GM18868 (cell line): ENCODE measurements at regions not wholly inside any gene's neighbourhood (a gene's known extent, or its start where the extent isn't known, plus 50 kb on each side); places are given as distances from the start of the nearest gene placed in this dataset.

Source experiments
- ATAC-seq: cut with Tn5 transposase; IDR thresholded peaks from one replicate; pipeline ENCODE4 v1.9.1; 2021; ENCODE audit warnings: mild to moderate bottlenecking, moderate library complexity; ENCODE audit not compliant: unreplicated experiment

DNA sequence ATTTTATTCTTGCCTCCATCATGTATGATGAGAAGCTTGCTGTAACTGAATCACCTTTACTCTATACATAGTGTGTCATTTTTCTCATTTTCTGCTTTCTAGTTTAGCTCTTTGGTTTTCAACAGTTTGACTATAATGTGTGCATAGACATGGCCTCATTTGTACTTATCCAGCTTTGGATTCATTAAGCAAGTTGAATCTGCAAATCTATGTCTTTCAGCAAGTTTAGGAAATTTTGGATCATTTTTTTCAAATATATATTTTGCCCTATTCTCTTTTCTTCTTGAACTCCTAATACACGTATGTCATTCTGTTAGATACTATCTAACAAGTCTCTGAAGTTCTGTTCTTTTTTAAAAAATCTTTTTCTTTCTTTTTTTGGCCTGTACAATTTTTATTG is 57.8 kb downstream of the PRLHR start:
- no peak for ATAC-seq

GRCh38 chr10:118534136-118534535 is 61.3 kb downstream of the PRLHR start:
- no peak for ATAC-seq

GRCh38 chr10:118531105-118531852 is 64.2 kb downstream of the PRLHR start:
- no peak for ATAC-seq

- ATAC-seq: no peak
Observed at GRCh38 chr10:118528426-118528825, 67.0 kb downstream of the PRLHR start.

GRCh38 chr10:118523775-118524174 is 71.7 kb downstream of the PRLHR start:
- ATAC-seq: no peak

DNA sequence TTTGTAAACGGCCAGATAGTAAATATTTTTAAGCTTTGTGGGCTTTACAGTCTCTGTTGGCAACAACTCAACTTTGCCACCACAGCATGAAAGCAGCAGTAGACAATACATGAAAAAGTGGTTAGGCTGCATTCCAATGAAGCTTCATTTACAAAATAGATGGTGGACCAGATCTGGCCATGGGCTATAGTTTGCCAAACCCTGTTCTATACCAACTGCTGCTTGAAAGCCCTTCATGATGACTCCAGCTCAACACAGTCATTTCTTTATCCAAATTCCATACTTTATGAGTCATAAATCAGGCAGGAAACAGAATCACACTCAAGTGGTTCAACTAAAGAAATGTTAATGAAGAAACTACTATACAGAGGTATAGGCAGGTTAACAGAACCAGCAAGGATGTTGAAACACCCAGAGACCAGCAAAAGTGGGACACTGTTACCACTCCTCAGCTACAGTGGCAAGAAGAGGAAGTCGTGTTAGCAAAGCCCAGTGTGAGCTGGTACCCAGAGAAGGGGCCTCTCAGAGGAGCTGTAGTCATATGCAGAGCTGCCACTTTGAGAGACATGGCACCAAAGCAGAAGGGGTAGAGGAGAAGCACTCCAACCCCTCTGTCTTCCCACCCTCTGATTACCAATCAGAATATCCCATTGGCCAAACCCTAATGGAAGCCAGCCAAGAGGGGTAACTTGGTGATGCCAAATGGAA is 72.5 kb downstream of the PRLHR start:
- no peak for ATAC-seq

- ATAC-seq: no peak
Observed at GRCh38 chr10:118521415-118522117, 73.9 kb downstream of the PRLHR start.

DNA sequence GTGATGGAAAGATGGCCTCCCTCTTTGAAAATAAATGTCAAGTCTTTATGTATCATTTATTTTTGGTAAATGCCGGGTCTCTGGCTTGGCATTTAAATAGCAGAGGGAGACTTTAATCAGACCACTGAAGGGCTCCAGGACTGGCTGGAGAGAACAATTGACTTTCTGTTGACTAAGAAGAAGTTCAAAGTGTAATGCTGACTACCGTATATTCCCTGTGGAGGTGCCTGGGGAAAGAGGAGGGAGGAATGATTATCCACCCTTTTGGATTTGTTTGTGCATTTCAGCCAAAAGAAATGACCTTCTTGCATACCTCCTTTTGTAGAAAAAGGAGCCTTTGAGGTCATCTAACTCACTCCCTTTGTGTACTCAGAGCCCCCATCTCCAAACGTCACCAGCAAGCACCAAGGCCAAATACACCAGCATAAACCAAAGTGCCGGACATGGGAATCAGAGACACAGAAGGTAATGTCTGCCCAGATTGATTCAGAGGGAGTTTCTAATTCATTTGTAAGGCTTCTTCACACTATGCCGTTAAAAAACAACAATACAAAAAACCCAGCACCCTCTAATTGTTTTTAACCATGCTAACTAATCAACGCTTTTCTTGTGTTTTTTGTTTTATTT is 75.2 kb downstream of the PRLHR start:
- no peak for ATAC-seq

DNA sequence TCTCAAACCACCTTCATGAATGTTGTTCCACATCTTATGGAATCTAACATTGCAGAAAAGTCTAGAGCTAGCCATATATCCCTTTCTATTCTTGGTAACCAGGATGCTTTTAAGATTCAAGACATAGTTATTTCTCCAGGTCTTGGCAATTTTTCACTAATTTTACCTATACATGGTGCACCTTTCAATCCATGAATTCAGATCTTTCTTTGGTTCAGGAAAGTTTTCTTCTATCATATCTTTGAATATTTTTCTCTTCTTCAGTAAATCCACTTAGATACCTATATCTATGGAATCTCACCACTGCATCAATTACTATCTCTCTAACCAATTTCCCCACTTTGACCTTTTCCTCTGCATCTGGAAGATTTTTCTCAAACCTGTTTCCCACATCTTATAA is 77.4 kb downstream of the PRLHR start:
- no peak for ATAC-seq

DNA sequence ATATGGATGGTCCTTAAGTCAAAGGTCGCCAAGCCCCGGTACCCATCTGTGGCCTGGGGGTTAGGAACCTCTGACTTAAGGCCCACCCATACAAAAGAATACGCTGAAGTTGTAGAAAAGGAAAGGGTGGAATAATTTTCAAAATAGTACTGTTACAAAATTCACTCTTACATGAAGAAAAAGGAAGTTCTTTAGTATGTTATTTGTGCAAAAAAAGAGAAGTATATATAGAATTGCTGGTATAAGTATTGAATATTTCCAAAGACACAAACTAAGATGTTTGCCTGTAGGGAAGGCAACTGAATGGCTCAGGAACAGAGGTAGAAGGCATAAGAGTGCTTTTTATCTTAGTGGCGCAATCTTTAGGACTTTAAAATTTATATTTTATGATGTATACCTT is 78.7 kb downstream of the PRLHR start:
- ATAC-seq: no peak

- no peak for ATAC-seq
Observed at GRCh38 chr10:118513174-118513573, 82.3 kb downstream of the PRLHR start.

DNA sequence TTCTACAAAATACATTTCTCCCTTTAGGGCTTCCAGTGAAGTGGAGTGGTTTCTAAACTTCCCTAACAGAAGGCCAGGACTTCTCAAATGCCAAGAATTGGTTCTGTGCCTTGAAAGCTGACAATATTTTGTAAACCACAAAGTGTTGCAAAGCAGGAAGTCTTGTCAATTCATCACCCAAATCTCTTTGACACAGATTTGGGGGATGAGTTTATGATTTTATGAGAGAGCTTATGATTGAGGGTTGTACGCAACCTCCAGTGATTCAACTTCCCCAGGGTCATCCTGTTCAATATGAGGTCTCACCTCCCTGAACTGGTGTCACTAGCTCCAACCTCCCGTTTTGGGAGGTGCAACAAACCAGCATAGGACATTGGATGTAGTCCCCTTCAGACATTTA is 83.7 kb downstream of the PRLHR start:
- no peak for ATAC-seq

DNA sequence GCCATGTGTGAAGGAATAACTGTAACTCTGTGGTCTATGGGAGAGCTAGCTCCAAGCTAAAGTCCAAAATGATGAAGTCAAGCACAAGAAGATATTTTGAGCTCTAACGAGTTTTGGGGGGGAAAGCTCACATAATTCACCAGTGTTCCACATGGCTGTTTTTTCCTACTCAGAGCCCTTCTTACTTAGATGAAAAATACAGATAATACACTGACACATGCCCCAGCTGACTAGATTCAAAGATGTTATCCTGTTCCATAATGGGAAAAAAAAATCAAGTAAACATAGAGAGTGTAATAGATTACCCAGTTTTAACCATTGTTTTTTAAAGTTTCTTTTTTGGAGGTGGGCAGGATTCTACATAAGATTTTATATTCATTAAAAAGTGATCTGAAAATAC is 86.6 kb downstream of the PRLHR start:
- no peak for ATAC-seq

DNA sequence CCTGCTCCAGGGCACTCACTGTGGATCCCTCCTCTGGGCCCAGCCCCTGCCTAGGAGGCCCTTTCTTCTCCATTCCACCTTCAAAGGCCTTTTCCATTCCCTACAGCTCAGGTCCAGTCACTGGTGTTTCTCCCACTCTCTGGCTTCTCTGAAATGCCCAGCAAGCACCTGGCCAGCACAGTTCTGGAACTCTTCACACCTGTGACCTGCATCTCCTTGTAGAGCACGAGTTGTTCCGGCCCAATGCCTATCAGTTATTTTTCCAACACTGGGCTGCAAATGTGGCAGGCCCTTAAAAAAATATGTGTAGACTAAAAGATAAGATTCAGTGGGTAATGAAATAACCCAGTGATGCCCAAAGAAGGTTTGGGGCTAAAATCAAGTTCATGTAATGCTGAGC is 87.1 kb downstream of the PRLHR start:
- ATAC-seq: no peak

GRCh38 chr10:118506671-118507590 is 88.5 kb downstream of the PRLHR start:
- ATAC-seq: no peak

GRCh38 chr10:118505363-118505762 is 90.1 kb downstream of the PRLHR start:
- no peak for ATAC-seq

GRCh38 chr10:118504467-118505205 is 90.8 kb downstream of the PRLHR start:
- no peak for ATAC-seq

- ATAC-seq: no peak
Observed at GRCh38 chr10:118504044-118504443, 91.4 kb downstream of the PRLHR start.

GRCh38 chr10:118503192-118503591 is 92.3 kb downstream of the PRLHR start:
- ATAC-seq: no peak
